SHP77 (cell line): ENCODE measurements at regions not wholly inside any gene's neighbourhood (a gene's known extent, or its start where the extent isn't known, plus 50 kb on each side); places are given as distances from the start of the nearest gene placed in this dataset.
"Not testable (repeated sequence)": the region's sequence is repeated elsewhere in the genome, so short reads cannot be mapped to it uniquely, and the experiment has no call there.

ENCODE experiments used
- DNase-seq, 2 experiments: peaks; one replicate each; lab custom pipeline; 2025; lab: John Stamatoyannopoulos, UW

GRCh38 chr10:90180886-90181691 lies 479.7 kb downstream of the KIF20B start:
- no peak for DNase-seq

- DNase-seq = no peak
Observed at GRCh38 chr10:90192825-90193224, 491.4 kb downstream of the KIF20B start.

- no peak for DNase-seq
Observed at GRCh38 chr10:90193240-90193985, 492.0 kb downstream of the KIF20B start.

GRCh38 chr10:90195288-90195840 lies 494.0 kb downstream of the KIF20B start:
- DNase-seq = no peak

GRCh38 chr10:90197766-90198165 lies 496.4 kb downstream of the KIF20B start:
- no peak for DNase-seq

GRCh38 chr10:90199093-90199492 lies 497.7 kb downstream of the KIF20B start:
- DNase-seq = no peak

- DNase-seq = no peak
Observed at GRCh38 chr10:90199513-90199912, 498.1 kb downstream of the KIF20B start.

GRCh38 chr10:90204131-90204955 lies 503.0 kb downstream of the KIF20B start:
- no peak for DNase-seq

- no peak for DNase-seq
Observed at GRCh38 chr10:90204956-90205314, 503.5 kb downstream of the KIF20B start.

GRCh38 chr10:90205340-90205739 lies 503.9 kb downstream of the KIF20B start:
- DNase-seq = no peak

- DNase-seq = no peak
Observed at GRCh38 chr10:90213346-90213745, 512.0 kb downstream of the KIF20B start.

GRCh38 chr10:90218846-90219245 lies 517.5 kb downstream of the KIF20B start:
- DNase-seq = no peak

- DNase-seq = no peak
Observed at GRCh38 chr10:90222372-90222771, 521.0 kb downstream of the KIF20B start.

- no peak for DNase-seq
Observed at GRCh38 chr10:90222939-90223338, 521.5 kb downstream of the KIF20B start.

GRCh38 chr10:90224791-90225566 lies 523.6 kb downstream of the KIF20B start:
- no peak for DNase-seq

- DNase-seq = no peak
Observed at GRCh38 chr10:90226517-90226916, 525.1 kb downstream of the KIF20B start.

GRCh38 chr10:90227217-90227656 lies 525.8 kb downstream of the KIF20B start:
- DNase-seq = no peak

GRCh38 chr10:90227786-90228185 lies 526.4 kb downstream of the KIF20B start:
- DNase-seq = no peak

GRCh38 chr10:90229486-90229885 lies 528.1 kb downstream of the KIF20B start:
- DNase-seq = no peak

GRCh38 chr10:90233805-90234204 lies 532.4 kb downstream of the KIF20B start:
- DNase-seq = not testable (repeated sequence)

- no peak for DNase-seq
Observed at GRCh38 chr10:90245623-90246022, 544.2 kb downstream of the KIF20B start.
